Transverse colon (tissue), 4 donors: ENCODE measurements at regions not wholly inside any gene's neighbourhood (a gene's known extent, or its start where the extent isn't known, plus 50 kb on each side); places are given as distances from the start of the nearest gene placed in this dataset.

Experiments used
- DNase-seq: peaks from one replicate; pipeline ENCODE4 v3.0.0-alpha.2; 2019
- H3K27ac ChIP-seq, 4 donors: fragments of 200-600 bp; sonication (generic); 2 replicates each; pipeline ENCODE4 v1.5.1; 2016 to 2018; ENCODE audit warnings: inconsistent platforms in 4 of 4
- H3K27me3 ChIP-seq: fragments of 200-600 bp; sonication (generic); 2 replicates; pipeline ENCODE4 v1.5.1; 2017; ENCODE audit warnings: inconsistent platforms
- H3K36me3 ChIP-seq, 4 donors: fragments of 200-600 bp; sonication (generic); 2 replicates each; pipeline ENCODE4 v1.5.1; 2017 to 2019; ENCODE audit warnings: inconsistent platforms in 4 of 4
- H3K4me1 ChIP-seq, 4 donors: fragments of 200-600 bp; sonication (generic); 2 replicates each; pipeline ENCODE4 v1.5.1; 2017 to 2020; ENCODE audit warnings: inconsistent platforms in 4 of 4
- H3K4me3 ChIP-seq, 4 donors: fragments of 200-600 bp; sonication (generic); 1 replicate in 1 of 4; 2 replicates in 3 of 4; pipeline versions ENCODE4 v1.5.1 to v1.6.1; 2017 to 2019; ENCODE audit warnings: inconsistent platforms in 4 of 4
- H3K9me3 ChIP-seq, 2 donors: fragments of 200-600 bp; sonication (generic); 2 replicates each; pipeline ENCODE4 v1.5.1; 2017 to 2019; ENCODE audit warnings: inconsistent platforms in 2 of 2
- EP300 ChIP-seq: sonication (generic); formaldehyde crosslinking; IDR thresholded peaks from one replicate; pipeline ENCODE4 v1.6.1; 2017; ENCODE audit warnings: antibody characterized with exemption, low read depth
- POLR2A ChIP-seq: fragments of 450-650 bp; IDR thresholded peaks from one replicate; pipeline ENCODE4 v1.6.1; 2016; ENCODE audit warnings: antibody characterized with exemption, mild to moderate bottlenecking, moderate library complexity
- POLR2AphosphoS5 ChIP-seq, 3 donors: sonication (generic); formaldehyde crosslinking; IDR thresholded peaks; one replicate each; pipeline ENCODE4 v1.6.1; 2016; ENCODE audit warnings: antibody characterized with exemption in 3 of 3
- WGBS, 2 donors: methylation state at CpG; one replicate each; pipeline ENCODE4 v1.1.5; 2018; ENCODE audit warnings: low coverage in 1 of 2; 5-methylcytosine and 5-hydroxymethylcytosine counted together
- in situ Hi-C, 4 donors: fragments of 200-750 bp; cut with MboI; loops; one replicate each; pipeline versions ENCODE4 v1.15.0 to v1.15.1; 2017; ENCODE audit warnings: low sequenced_read_pairs in 3 of 4, low pct_ligation_motif_present in 1 of 4, low pct_unique_long_range_greater_than_20kb in 1 of 4
- intact Hi-C: fragments of 100-400 bp; cut with DNase I; formaldehyde crosslinking; loops from one replicate; pipeline ENCODE4 v1.15.1; 2023; ENCODE audit warnings: low total_unique reads
- TF ChIP-seq, protein P1 (sequence below), 5 experiments: fragments of 200-600 bp in 3 of 5; fragments of 450-650 bp in 2 of 5; sonication (generic) in 3 of 5; IDR thresholded peaks; 1 replicate in 2 of 5; 2 replicates in 3 of 5; pipeline ENCODE4 v1.5.1; 2016 to 2017; ENCODE audit warnings: antibody characterized with exemption in 5 of 5, inconsistent platforms in 3 of 5, mild to moderate bottlenecking in 2 of 5, moderate library complexity in 1 of 5

DNA sequence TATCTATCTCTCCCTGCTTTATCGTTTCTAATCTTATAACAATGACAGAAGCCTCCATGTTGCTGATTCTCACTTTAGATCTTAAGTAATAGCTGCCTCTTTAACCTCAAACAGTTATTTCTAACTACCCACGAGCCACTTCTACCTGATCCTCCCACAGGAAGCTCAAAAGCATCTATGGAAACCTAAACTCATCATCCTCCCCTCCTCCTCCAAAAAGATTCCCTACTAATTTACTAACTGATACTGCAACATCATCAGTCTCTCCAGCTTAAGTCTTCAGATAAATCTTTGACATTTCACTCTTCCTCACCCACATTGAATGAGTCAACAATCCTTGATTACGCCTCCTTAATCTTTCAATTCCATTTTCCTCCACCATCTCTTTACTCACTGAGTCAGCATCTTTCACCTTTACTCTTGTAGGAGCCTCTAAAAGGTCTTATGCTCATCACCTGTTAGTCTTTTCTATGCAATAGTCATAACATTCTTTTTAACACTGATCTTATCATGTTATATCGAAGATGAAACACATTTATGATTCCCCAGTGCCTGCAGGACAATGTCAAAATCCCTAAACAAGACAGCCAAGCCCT lies 526.7 kb upstream of the CDH4 start:
- in situ Hi-C loops (no loop called here), intact Hi-C loops (no loop called here)
- H3K36me3 ChIP-seq = no peaks in the 10 kb centered on the region
- H3K27ac ChIP-seq = no peak overlapping the region
- 53 to 67% methylated on average over 3 to 4 of the region's 4 CpGs for WGBS, 2 donors
- no peak for TF ChIP-seq EP300
- TF ChIP-seq, protein P1, sequence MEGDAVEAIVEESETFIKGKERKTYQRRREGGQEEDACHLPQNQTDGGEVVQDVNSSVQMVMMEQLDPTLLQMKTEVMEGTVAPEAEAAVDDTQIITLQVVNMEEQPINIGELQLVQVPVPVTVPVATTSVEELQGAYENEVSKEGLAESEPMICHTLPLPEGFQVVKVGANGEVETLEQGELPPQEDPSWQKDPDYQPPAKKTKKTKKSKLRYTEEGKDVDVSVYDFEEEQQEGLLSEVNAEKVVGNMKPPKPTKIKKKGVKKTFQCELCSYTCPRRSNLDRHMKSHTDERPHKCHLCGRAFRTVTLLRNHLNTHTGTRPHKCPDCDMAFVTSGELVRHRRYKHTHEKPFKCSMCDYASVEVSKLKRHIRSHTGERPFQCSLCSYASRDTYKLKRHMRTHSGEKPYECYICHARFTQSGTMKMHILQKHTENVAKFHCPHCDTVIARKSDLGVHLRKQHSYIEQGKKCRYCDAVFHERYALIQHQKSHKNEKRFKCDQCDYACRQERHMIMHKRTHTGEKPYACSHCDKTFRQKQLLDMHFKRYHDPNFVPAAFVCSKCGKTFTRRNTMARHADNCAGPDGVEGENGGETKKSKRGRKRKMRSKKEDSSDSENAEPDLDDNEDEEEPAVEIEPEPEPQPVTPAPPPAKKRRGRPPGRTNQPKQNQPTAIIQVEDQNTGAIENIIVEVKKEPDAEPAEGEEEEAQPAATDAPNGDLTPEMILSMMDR (IDR thresholded peaks at IDR 0.05) = no peak
- no peak for TF ChIP-seq POLR2A
- no peak for TF ChIP-seq POLR2AphosphoS5 (IDR thresholded peaks at IDR 0.05)
- no peaks in the 10 kb centered on the region for H3K9me3 ChIP-seq
- no peaks in the 10 kb centered on the region for H3K4me1 ChIP-seq
- DNase-seq = no peak
- H3K27me3 ChIP-seq = no peaks in the 10 kb centered on the region
- no peak overlapping the region for H3K4me3 ChIP-seq

DNA sequence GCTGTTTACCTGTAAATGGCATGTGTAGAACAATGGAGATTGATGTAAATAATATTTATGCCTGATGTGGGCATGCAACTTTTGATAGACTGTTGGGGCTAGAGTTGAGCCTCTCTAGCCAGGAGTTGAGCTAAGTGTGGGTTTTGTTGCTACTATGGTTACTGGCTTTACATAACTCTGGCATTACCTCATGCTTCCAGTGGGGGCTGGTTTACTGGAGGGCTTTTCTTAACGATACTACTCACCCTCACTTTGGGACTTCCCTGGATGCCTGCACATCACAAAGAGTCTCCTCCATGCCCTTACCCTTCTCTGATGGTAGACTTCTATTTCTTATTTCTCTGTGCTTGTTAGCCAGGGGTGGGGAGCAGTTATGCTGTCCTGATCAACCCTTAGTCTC lies 524.6 kb upstream of the CDH4 start:
- DNase-seq = no peak
- TF ChIP-seq POLR2A (no peak), EP300 (no peak), POLR2AphosphoS5 (IDR thresholded peaks at IDR 0.05) (no peak)
- TF ChIP-seq, protein P1 (IDR thresholded peaks at IDR 0.05) = no peak
- Histone ChIP-seq H3K4me1 (no peaks in the 10 kb centered on the region), H3K4me3 (no peak overlapping the region), H3K36me3 (no peaks in the 10 kb centered on the region), H3K27ac (no peak overlapping the region), H3K27me3 (no peaks in the 10 kb centered on the region), H3K9me3 (no peaks in the 10 kb centered on the region)
- intact Hi-C loops = no loop called here
- WGBS, 2 donors = 35 to 43% methylated on average over 1 of the region's 1 CpG
- in situ Hi-C loops = no loop called here

DNA sequence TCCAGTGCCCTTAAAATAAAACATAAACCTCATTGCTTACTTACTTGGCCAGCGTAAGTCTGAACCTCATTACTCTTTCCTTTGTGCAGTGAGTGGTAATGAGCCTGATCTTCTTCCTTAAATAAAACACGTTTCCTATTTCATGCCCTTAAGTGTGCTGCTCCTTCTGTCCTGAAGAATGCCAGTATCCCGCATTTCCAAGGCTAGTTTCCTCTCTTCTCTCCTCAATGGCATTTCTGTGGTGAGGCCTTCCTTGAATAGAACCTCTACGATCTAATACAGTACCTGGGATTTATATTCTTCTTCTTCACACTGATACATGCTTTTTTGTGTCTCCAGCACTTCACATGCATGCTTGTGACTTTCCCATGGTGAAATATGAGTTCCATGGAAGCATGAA lies 523.4 kb upstream of the CDH4 start:
- intact Hi-C loops (no loop called here), in situ Hi-C loops (no loop called here)
- DNase-seq = no peak
- Histone ChIP-seq H3K4me3 (no peak overlapping the region), H3K9me3 (no peaks in the 10 kb centered on the region), H3K36me3 (no peaks in the 10 kb centered on the region), H3K27me3 (no peaks in the 10 kb centered on the region), H3K27ac (no peak overlapping the region), H3K4me1 (no peaks in the 10 kb centered on the region)
- TF ChIP-seq POLR2AphosphoS5 (IDR thresholded peaks at IDR 0.05) (no peak), EP300 (no peak), POLR2A (no peak)
- TF ChIP-seq, protein P1 (IDR thresholded peaks at IDR 0.05) = no peak
- 61 to 66% methylated on average over 4 of the region's 4 CpGs for WGBS, 2 donors

DNA sequence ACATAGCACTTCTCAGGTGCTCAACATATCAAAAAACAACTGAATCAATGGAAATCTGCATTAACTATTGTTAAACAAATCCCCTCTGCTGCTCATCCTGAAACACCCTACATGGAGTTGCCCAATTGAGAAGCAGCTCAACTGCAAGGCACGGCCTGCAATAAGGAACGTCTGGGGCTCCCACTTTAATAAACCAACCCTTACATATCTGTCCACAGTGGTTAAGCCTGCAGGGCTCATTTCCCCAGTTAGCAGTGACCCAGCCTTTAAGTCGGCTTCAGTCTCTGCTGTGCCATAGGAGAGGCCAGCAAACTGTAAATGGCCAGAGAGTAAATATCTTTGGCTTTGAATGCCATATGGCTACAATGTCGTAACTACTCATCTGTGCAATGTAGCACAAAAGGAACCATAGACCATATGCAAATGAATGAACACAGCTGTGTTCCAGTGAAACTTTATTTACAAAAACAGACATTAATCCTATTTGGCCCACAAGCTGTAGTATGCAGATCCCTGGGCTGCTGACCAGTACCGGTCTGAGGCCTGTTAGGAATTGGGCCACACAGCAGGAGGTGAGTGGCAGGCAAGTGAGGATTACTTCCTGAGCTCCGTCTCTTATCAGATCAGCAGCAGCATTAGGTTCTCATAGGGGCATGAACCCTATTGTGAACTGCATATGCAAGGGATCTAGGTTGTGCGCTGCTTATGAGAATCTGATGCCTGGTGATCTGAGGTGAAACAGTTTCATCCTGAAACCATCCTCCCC lies 522.7 kb upstream of the CDH4 start:
- TF ChIP-seq POLR2AphosphoS5 (IDR thresholded peaks at IDR 0.05) = no peak
- no peak for TF ChIP-seq EP300
- TF ChIP-seq, protein P1 (IDR thresholded peaks at IDR 0.05) = no peak
- TF ChIP-seq POLR2A = no peak
- Histone ChIP-seq H3K36me3 (no peaks in the 10 kb centered on the region), H3K9me3 (no peaks in the 10 kb centered on the region), H3K4me1 (no peaks in the 10 kb centered on the region), H3K4me3 (no peak overlapping the region), H3K27ac (no peak overlapping the region), H3K27me3 (no peaks in the 10 kb centered on the region)
- intact Hi-C loops (no loop called here), in situ Hi-C loops (no loop called here)
- DNase-seq = no peak
- WGBS, 2 donors = 59 to 86% methylated on average over 1 to 7 of the region's 7 CpGs
